Mesenchymal stem cell (in vitro differentiated cells and primary cell): ENCODE measurements at regions not wholly inside any gene's neighbourhood (a gene's known extent, or its start where the extent isn't known, plus 50 kb on each side); places are given as distances from the start of the nearest gene placed in this dataset.

Source experiments
- DNase-seq: peaks from one replicate; pipeline ENCODE4 v3.0.0-alpha.2; 2013
- H2AFZ ChIP-seq: one replicate; pipeline ENCODE4 v1.6.1; 2013; ENCODE audit warnings: low read depth, mild to moderate bottlenecking, control low read depth, inconsistent platforms, low read length, moderate library complexity
- H2AK5ac ChIP-seq: 2 replicates; pipeline ENCODE4 v1.6.1; 2013; ENCODE audit warnings: low read length, moderate library complexity, mild to moderate bottlenecking, inconsistent platforms; ENCODE audit not compliant: severe bottlenecking
- H2BK120ac ChIP-seq: one replicate; pipeline ENCODE4 v1.6.1; 2013; ENCODE audit warnings: low read depth, mild to moderate bottlenecking, inconsistent platforms, low read length, moderate library complexity
- H2BK12ac ChIP-seq, 2 experiments: one replicate each; pipeline ENCODE4 v1.6.1; 2013; ENCODE audit warnings: inconsistent platforms in 2 of 2, low read length in 2 of 2, mild to moderate bottlenecking in 2 of 2, moderate library complexity in 2 of 2, control low read depth in 1 of 2
- H2BK15ac ChIP-seq: one replicate; pipeline ENCODE4 v1.6.1; 2013; ENCODE audit warnings: mild to moderate bottlenecking, low read depth, inconsistent platforms; ENCODE audit not compliant: poor library complexity, severe bottlenecking
- H2BK5ac ChIP-seq: 2 replicates; pipeline ENCODE4 v1.6.1; 2013; ENCODE audit warnings: low read depth, mild to moderate bottlenecking, low read length, control low read depth, inconsistent platforms; ENCODE audit not compliant: poor library complexity, severe bottlenecking
- H3K14ac ChIP-seq, 2 experiments: one replicate each; pipeline ENCODE4 v1.6.1; 2013; ENCODE audit warnings: inconsistent platforms in 2 of 2, low read length in 2 of 2, control low read depth in 1 of 2, mild to moderate bottlenecking in 1 of 2, moderate library complexity in 1 of 2
- H3K18ac ChIP-seq, 2 experiments: one replicate each; pipeline ENCODE4 v1.6.1; 2013; ENCODE audit warnings: inconsistent platforms in 2 of 2, low read length in 2 of 2, control low read depth in 1 of 2, low read depth in 1 of 2, mild to moderate bottlenecking in 1 of 2
- H3K23ac ChIP-seq, 2 experiments: one replicate each; pipeline ENCODE4 v1.6.1; 2013; ENCODE audit warnings: inconsistent platforms in 2 of 2, low read length in 2 of 2, mild to moderate bottlenecking in 2 of 2, moderate library complexity in 2 of 2, control low read depth in 1 of 2
- H3K27ac ChIP-seq: 2 replicates; pipeline ENCODE4 v1.5.1; 2013; ENCODE audit warnings: mild to moderate bottlenecking, moderate library complexity, low read length, control low read depth, inconsistent platforms; ENCODE audit not compliant: poor library complexity, severe bottlenecking
- H3K27me3 ChIP-seq, 2 experiments: 2 replicates each; pipeline versions ENCODE4 v1.6.1 to v1.7.0; 2013; ENCODE audit warnings: low read length in 2 of 2, mild to moderate bottlenecking in 2 of 2, moderate library complexity in 2 of 2, control low read depth in 1 of 2, inconsistent platforms in 1 of 2; ENCODE audit not compliant: control insufficient read depth in 1 of 2, insufficient read depth in 1 of 2
- H3K36me3 ChIP-seq, 2 experiments: 2 replicates each; pipeline versions ENCODE4 v1.6.1 to v1.7.0; 2013; ENCODE audit warnings: low read length in 2 of 2, control low read depth in 1 of 2, inconsistent platforms in 1 of 2, low read depth in 1 of 2, mild to moderate bottlenecking in 1 of 2; ENCODE audit not compliant: insufficient read depth in 2 of 2, control insufficient read depth in 1 of 2
- H3K4ac ChIP-seq, 2 experiments: one replicate each; pipeline ENCODE4 v1.6.1; 2013; ENCODE audit warnings: inconsistent platforms in 2 of 2, low read length in 2 of 2, mild to moderate bottlenecking in 2 of 2, moderate library complexity in 2 of 2, control low read depth in 1 of 2, low read depth in 1 of 2
- H3K4me1 ChIP-seq: 2 replicates; pipeline ENCODE4 v1.6.1; 2013; ENCODE audit warnings: low read depth, low read length, control low read depth; ENCODE audit not compliant: control insufficient read depth, insufficient read depth
- H3K4me2 ChIP-seq: 2 replicates; pipeline ENCODE4 v1.6.1; 2013; ENCODE audit warnings: low read length, mild to moderate bottlenecking, inconsistent platforms; ENCODE audit not compliant: poor library complexity, severe bottlenecking
- H3K4me3 ChIP-seq, 2 experiments: 2 replicates each; pipeline versions ENCODE4 v1.5.1 to v1.7.0; 2013; ENCODE audit warnings: low read length in 2 of 2, mild to moderate bottlenecking in 2 of 2, control low read depth in 1 of 2, low read depth in 1 of 2; ENCODE audit not compliant: insufficient read depth in 1 of 2
- H3K79me1 ChIP-seq: replicated peaks from 2 replicates; pipeline ENCODE4 v1.6.1; 2013; ENCODE audit warnings: mild to moderate bottlenecking, control low read depth, low read length, inconsistent platforms; ENCODE audit not compliant: poor library complexity, severe bottlenecking
- H3K9ac ChIP-seq: 2 replicates; pipeline ENCODE4 v1.7.0; 2013; ENCODE audit warnings: mild to moderate bottlenecking, low read length, moderate library complexity
- H3K9me3 ChIP-seq: 2 replicates; pipeline ENCODE4 v1.7.0; 2013; ENCODE audit warnings: mild to moderate bottlenecking, low read length; ENCODE audit not compliant: control insufficient read depth
- H4K8ac ChIP-seq: one replicate; pipeline ENCODE4 v1.6.1; 2013; ENCODE audit warnings: inconsistent platforms, mild to moderate bottlenecking, low read length, moderate library complexity
- H4K91ac ChIP-seq: one replicate; pipeline ENCODE4 v1.6.1; 2013; ENCODE audit warnings: mild to moderate bottlenecking, low read length, inconsistent platforms
- WGBS: methylation state at CpG from one replicate; pipeline ENCODE4 v1.1.7; 2013; ENCODE audit warnings: mixed read lengths; 5-methylcytosine and 5-hydroxymethylcytosine counted together

DNA sequence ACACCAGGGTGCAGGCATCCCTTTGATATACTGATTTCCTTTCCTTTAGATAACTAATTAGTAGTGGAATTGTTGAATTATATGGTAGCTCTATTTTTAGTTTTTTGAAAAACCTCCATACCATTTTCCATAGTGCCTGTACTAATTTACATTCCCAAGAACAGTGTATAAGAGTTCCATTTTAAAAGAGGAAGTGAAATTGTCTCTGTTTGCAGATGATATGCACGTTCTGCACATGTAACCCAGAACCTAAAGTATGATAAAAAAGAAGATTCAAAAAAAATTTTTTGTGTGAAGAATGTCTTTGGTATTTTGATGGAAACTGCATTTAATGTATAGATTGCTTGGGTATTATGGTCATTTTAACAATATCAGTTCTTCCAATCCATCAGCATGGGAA lies 424.0 kb upstream of the CCNH start:
- Histone ChIP-seq H3K9ac (no peak overlapping the region), H3K18ac (no peak overlapping the region), H2AK5ac (no peak overlapping the region), H3K4ac (no peak overlapping the region), H2BK120ac (no peak overlapping the region), H2BK5ac (no peak overlapping the region), H3K36me3 (no peaks in the 10 kb centered on the region), H3K23ac (no peak overlapping the region), H4K91ac (no peak overlapping the region), H3K27me3 (no peaks in the 10 kb centered on the region), H3K4me3 (no peak overlapping the region), H3K9me3 (peaks cover 37% of the 10 kb centered on the region), H4K8ac (no peak overlapping the region), H3K79me1 (no peaks in the 10 kb centered on the region), H2BK15ac (no peak overlapping the region), H3K14ac (no peak overlapping the region), H3K27ac (no peak overlapping the region), H2BK12ac (no peak overlapping the region), H3K4me2 (no peak overlapping the region), H3K4me1 (no peaks in the 10 kb centered on the region), H2AFZ (no peak overlapping the region)
- DNase-seq = no peak
- 100% methylated on average over 1 of the region's 1 CpG for WGBS

DNA sequence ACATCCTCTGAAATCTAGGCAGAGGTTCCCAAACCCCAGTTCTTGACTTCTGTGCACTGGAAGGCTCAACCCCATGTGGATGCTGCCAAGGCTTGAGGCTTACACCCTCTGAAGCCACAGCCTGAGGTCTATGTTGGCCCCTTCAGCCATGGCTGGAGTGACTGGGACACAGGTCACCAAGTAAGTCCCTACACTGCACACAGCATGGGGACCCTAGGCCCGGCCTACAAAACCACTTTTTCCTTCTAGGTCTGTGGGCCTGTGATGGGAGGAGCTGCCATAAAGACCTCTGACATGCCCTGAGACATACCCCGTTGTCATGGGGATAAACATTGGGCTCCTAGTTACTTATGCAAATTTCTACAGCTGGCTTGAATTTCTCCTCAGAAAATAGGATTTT lies 418.8 kb upstream of the CCNH start:
- H2BK15ac ChIP-seq = peak overlapping the region; percentile 69
- no peak overlapping the region for H3K23ac ChIP-seq
- no peak overlapping the region for H4K8ac ChIP-seq
- H3K18ac ChIP-seq = no peak overlapping the region
- no peak for DNase-seq
- no peak overlapping the region for H3K4me3 ChIP-seq
- no peak overlapping the region for H2BK120ac ChIP-seq
- H2AFZ ChIP-seq = no peak overlapping the region
- H2BK12ac ChIP-seq = no peak overlapping the region
- no peaks in the 10 kb centered on the region for H3K36me3 ChIP-seq
- no peak overlapping the region for H3K14ac ChIP-seq
- no peaks in the 10 kb centered on the region for H3K79me1 ChIP-seq
- H3K27me3 ChIP-seq = no peaks in the 10 kb centered on the region
- H3K9ac ChIP-seq = no peak overlapping the region
- H3K4me1 ChIP-seq = no peaks in the 10 kb centered on the region
- 78% methylated on average over 2 of the region's 2 CpGs for WGBS
- no peak overlapping the region for H2BK5ac ChIP-seq
- no peak overlapping the region for H4K91ac ChIP-seq
- H3K4ac ChIP-seq = no peak overlapping the region
- no peak overlapping the region for H2AK5ac ChIP-seq
- H3K9me3 ChIP-seq = peaks cover 12% of the 10 kb centered on the region
- H3K27ac ChIP-seq = no peak overlapping the region
- H3K4me2 ChIP-seq = no peak overlapping the region

DNA sequence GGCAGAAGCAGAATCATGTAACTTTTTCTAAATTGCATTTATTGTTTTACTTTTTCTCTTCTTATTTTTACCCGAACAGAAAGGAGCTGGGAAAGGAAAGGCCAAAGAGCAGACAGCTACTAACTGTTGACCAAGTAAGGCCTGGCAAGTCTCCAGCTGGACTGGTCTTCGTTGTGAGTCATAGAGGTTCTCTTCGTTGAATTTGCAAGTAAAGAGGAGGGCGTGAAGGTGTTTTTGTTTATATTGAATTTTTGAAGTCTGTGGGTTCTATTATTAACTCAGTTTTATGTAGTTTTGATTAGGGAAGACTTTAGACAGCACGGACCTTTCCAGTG lies 416.5 kb upstream of the CCNH start:
- DNase-seq = peak; percentile 76
- Histone ChIP-seq H2AFZ (no peak overlapping the region), H4K91ac (no peak overlapping the region), H3K27me3 (no peaks in the 10 kb centered on the region), H2BK15ac (no peak overlapping the region), H2BK120ac (no peak overlapping the region), H3K9me3 (peaks cover 12% of the 10 kb centered on the region), H3K18ac (no peak overlapping the region), H3K4me1 (no peaks in the 10 kb centered on the region), H2BK12ac (no peak overlapping the region), H2BK5ac (no peak overlapping the region), H3K23ac (no peak overlapping the region), H3K4ac (no peak overlapping the region), H3K79me1 (no peaks in the 10 kb centered on the region), H3K9ac (no peak overlapping the region), H2AK5ac (no peak overlapping the region), H3K36me3 (no peaks in the 10 kb centered on the region), H4K8ac (no peak overlapping the region), H3K4me3 (no peak overlapping the region), H3K27ac (no peak overlapping the region), H3K4me2 (no peak overlapping the region), H3K14ac (no peak overlapping the region)
- WGBS = 43% methylated on average over 4 of the region's 5 CpGs

DNA sequence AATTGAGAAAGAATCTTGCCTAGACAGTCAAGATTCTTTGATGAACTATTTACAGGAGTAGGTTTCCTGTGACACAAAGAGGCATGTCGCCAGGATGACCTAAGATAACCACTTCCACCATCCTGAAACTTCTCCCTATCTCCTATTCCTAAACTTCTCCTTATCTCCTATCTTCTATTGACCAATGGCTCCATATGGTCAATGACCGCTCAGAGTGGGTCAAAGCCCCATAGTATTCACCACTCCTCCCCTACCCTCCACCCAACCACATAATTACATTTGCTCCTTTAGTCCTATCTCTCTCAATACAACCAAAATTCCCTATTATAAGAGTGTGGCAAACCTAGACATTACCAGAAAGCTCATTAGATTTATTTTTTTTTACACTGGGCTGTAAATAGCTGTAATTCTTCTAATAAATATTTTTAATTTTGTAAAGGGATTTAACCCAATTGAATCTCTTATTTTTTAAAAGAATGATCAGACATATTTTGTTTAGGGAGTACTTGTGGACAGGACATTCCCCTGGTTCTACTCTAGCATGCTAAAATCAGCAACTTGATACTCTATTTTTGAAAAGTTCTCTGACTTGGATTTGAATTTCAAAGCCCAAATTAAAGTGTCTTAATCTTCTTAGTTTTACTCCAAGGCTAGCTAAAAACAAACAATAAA lies 416.0 kb upstream of the CCNH start:
- H2BK5ac ChIP-seq = no peak overlapping the region
- no peaks in the 10 kb centered on the region for H3K4me1 ChIP-seq
- no peak overlapping the region for H3K4me2 ChIP-seq
- H3K27ac ChIP-seq = no peak overlapping the region
- no peak for DNase-seq
- no peak overlapping the region for H2AFZ ChIP-seq
- no peak overlapping the region for H3K14ac ChIP-seq
- H2AK5ac ChIP-seq = no peak overlapping the region
- no peak overlapping the region for H3K9ac ChIP-seq
- H2BK12ac ChIP-seq = no peak overlapping the region
- no peak overlapping the region for H2BK120ac ChIP-seq
- H3K18ac ChIP-seq = no peak overlapping the region
- no peak overlapping the region for H4K91ac ChIP-seq
- 87% methylated on average over 2 of the region's 2 CpGs for whole genome bisulfite sequencing
- H3K36me3 ChIP-seq = no peaks in the 10 kb centered on the region
- no peak overlapping the region for H3K23ac ChIP-seq
- no peaks in the 10 kb centered on the region for H3K27me3 ChIP-seq
- H4K8ac ChIP-seq = no peak overlapping the region
- H3K79me1 ChIP-seq = no peaks in the 10 kb centered on the region
- H3K4ac ChIP-seq = no peak overlapping the region
- no peak overlapping the region for H3K4me3 ChIP-seq
- H2BK15ac ChIP-seq = no peak overlapping the region
- H3K9me3 ChIP-seq = peaks cover 12% of the 10 kb centered on the region
